HCT116 (cell line): ENCODE measurements at regions not wholly inside any gene's neighbourhood (a gene's known extent, or its start where the extent isn't known, plus 50 kb on each side); places are given as distances from the start of the nearest gene placed in this dataset.

Experiments
- ATAC-seq: fragments of 200-7000 bp; cut with Tn5 transposase; 2 replicates; pipeline ENCODE4 v1.9.1; 2020; ENCODE audit warnings: mild to moderate bottlenecking, moderate library complexity
- BruUV-seq: library from RNA; stranded (reverse); fragments of 400-500 nt; replicated peaks from 2 replicates; lab custom pipeline; 2021; lab: Mats Ljungman, UMichigan
- CTCF ChIA-PET: fragments of 300-600 bp; sonication (Branson Sonifier 250); formaldehyde crosslinking; loops from one replicate; lab custom pipeline; 2021; ENCODE audit warnings: antibody characterized with exemption; lab: Charles Lee
- POLR2A ChIA-PET: fragments of 300-600, 350-600 bp; sonication (Branson Sonifier 250); formaldehyde crosslinking; loops from one replicate; lab custom pipeline; 2021; ENCODE audit warnings: antibody characterized with exemption; lab: Charles Lee
- RAD21 ChIA-PET, 2 experiments: fragments of 300-600 bp; sonication (Branson Sonifier 250); formaldehyde crosslinking; loops; one replicate each; lab custom pipeline; 2023; ENCODE audit warnings: low total read pairs in 2 of 2; ENCODE audit not compliant: uncharacterized antibody in 2 of 2, unreplicated experiment in 2 of 2, low non-redundant PET in 1 of 2; lab: Charles Lee
- DNase-seq: peaks from one replicate; pipeline ENCODE4 v3.0.0-alpha.2; 2010; ENCODE audit warnings: low read depth, low spot score
- H2AFZ ChIP-seq: fragments of 200-600 bp; shearing (Covaris generic), sonication (generic); 2 replicates; pipeline ENCODE4 v1.6.1; 2017; ENCODE audit warnings: low read depth, mixed run types, mixed read lengths, antibody characterized with exemption, low read length; ENCODE audit not compliant: poor library complexity, severe bottlenecking
- H3K27ac ChIP-seq: 2 replicates; pipeline ENCODE4 v1.5.1; 2012; ENCODE audit warnings: low read depth, low read length
- H3K27me3 ChIP-seq: fragments of 200-600 bp; sonication (generic); 2 replicates; pipeline ENCODE4 v1.6.1; 2016; ENCODE audit warnings: mixed run types, low read length, mixed read lengths; ENCODE audit not compliant: insufficient read depth
- H3K36me3 ChIP-seq, 2 experiments: fragments of 200-500 bp in 1 of 2; fragments of 200-600 bp in 1 of 2; sonication (Bioruptor generic) in 1 of 2; sonication (generic) in 1 of 2; 2 replicates each; pipeline versions ENCODE4 v1.5.1 to v1.6.1; 2014 to 2016; ENCODE audit warnings: low read length in 2 of 2, inconsistent platforms in 1 of 2, mixed read lengths in 1 of 2, mixed run types in 1 of 2; ENCODE audit not compliant: insufficient read depth in 2 of 2, control insufficient read depth in 1 of 2
- H3K4me1 ChIP-seq, 2 experiments: fragments of 200-600 bp in 1 of 2; sonication (generic) in 1 of 2; 2 replicates each; pipeline versions ENCODE4 v1.5.1 to v1.6.1; 2012 to 2017; ENCODE audit warnings: low read length in 2 of 2, inconsistent platforms in 1 of 2, mild to moderate bottlenecking in 1 of 2, mixed read lengths in 1 of 2, mixed run types in 1 of 2, moderate library complexity in 1 of 2; ENCODE audit not compliant: insufficient read depth in 2 of 2, control insufficient read depth in 1 of 2
- H3K4me2 ChIP-seq: fragments of 200-600 bp; sonication (generic); 2 replicates; pipeline ENCODE4 v1.6.1; 2017; ENCODE audit warnings: mixed run types, low read length, mixed read lengths
- H3K4me3 ChIP-seq, 2 experiments: fragments of 200-600 bp in 1 of 2; sonication (generic) in 1 of 2; replicated peaks in 1 of 2; 2 replicates each; pipeline ENCODE4 v1.5.1; 2011 to 2016; ENCODE audit warnings: low read length in 2 of 2, control low read depth in 1 of 2, low read depth in 1 of 2, mild to moderate bottlenecking in 1 of 2, mixed read lengths in 1 of 2, mixed run types in 1 of 2
- H3K79me2 ChIP-seq: fragments of 200-600 bp; sonication (generic); 2 replicates; pipeline ENCODE4 v1.6.1; 2017; ENCODE audit warnings: mild to moderate bottlenecking, mixed run types, low read length, moderate library complexity, mixed read lengths; ENCODE audit not compliant: insufficient read depth
- H3K9ac ChIP-seq: fragments of 200-600 bp; sonication (generic); 2 replicates; pipeline ENCODE4 v1.6.1; 2016; ENCODE audit warnings: low read length, mixed read lengths
- H3K9me2 ChIP-seq: fragments of 200-600 bp; sonication (generic), shearing (Covaris generic); 2 replicates; pipeline ENCODE4 v1.6.1; 2017; ENCODE audit warnings: mixed run types, mild to moderate bottlenecking, moderate library complexity; ENCODE audit not compliant: insufficient read depth
- H3K9me3 ChIP-seq, 2 experiments: fragments of 200-500 bp in 1 of 2; fragments of 200-600 bp in 1 of 2; sonication (Bioruptor generic) in 1 of 2; sonication (generic) in 1 of 2; 2 replicates each; pipeline ENCODE4 v1.6.1; 2014 to 2017; ENCODE audit warnings: low read length in 2 of 2, mixed read lengths in 2 of 2, inconsistent platforms in 1 of 2, low read depth in 1 of 2, mild to moderate bottlenecking in 1 of 2, mixed run types in 1 of 2, moderate library complexity in 1 of 2; ENCODE audit not compliant: control insufficient read depth in 1 of 2, insufficient read depth in 1 of 2
- H4K20me1 ChIP-seq: fragments of 200-600 bp; sonication (generic), shearing (Covaris generic); 2 replicates; pipeline ENCODE4 v1.6.1; 2017; ENCODE audit warnings: mixed run types, mild to moderate bottlenecking, moderate library complexity; ENCODE audit not compliant: insufficient read depth
- EZH2 ChIP-seq: fragments of 200-600 bp; sonication (generic); IDR thresholded peaks from 2 replicates; pipeline ENCODE4 v1.6.1; 2017; ENCODE audit warnings: antibody characterized with exemption, mixed run types
- EZH2phosphoT487 ChIP-seq: fragments of 200-600 bp; IDR thresholded peaks from 2 replicates; pipeline ENCODE4 v1.6.1; 2018; ENCODE audit warnings: antibody characterized with exemption, borderline replicate concordance
- FOSL1 ChIP-seq: IDR thresholded peaks from 2 replicates; pipeline ENCODE4 v1.6.1; 2012; ENCODE audit warnings: low read depth
- POLR2A ChIP-seq: IDR thresholded peaks from 2 replicates; pipeline ENCODE4 v1.7.0; 2011; ENCODE audit warnings: borderline replicate concordance; ENCODE audit not compliant: insufficient read depth, insufficient read length; ENCODE audit errors: extremely low read depth
- POLR2AphosphoS5 ChIP-seq: IDR thresholded peaks from 2 replicates; pipeline ENCODE4 v1.6.1; 2011; ENCODE audit warnings: mild to moderate bottlenecking, low read depth, low read length, moderate library complexity
- SIN3A ChIP-seq: IDR thresholded peaks from 2 replicates; pipeline ENCODE4 v1.6.1; 2012; ENCODE audit warnings: low read depth
- ZFX ChIP-seq: fragments of 450-650 bp; IDR thresholded peaks from 2 replicates; pipeline ENCODE4 v1.6.1; 2017
- intact Hi-C: fragments of 100-400 bp; cut with micrococcal nuclease; formaldehyde crosslinking; loops from 2 replicates; pipeline ENCODE4 v1.10.0; 2022
- TF ChIP-seq, protein P1 (sequence below): IDR thresholded peaks from 2 replicates; pipeline ENCODE4 v1.6.1; 2012; ENCODE audit warnings: low read depth
- TF ChIP-seq, protein P2 (sequence below): IDR thresholded peaks from 2 replicates; pipeline ENCODE4 v1.6.1; 2012

DNA sequence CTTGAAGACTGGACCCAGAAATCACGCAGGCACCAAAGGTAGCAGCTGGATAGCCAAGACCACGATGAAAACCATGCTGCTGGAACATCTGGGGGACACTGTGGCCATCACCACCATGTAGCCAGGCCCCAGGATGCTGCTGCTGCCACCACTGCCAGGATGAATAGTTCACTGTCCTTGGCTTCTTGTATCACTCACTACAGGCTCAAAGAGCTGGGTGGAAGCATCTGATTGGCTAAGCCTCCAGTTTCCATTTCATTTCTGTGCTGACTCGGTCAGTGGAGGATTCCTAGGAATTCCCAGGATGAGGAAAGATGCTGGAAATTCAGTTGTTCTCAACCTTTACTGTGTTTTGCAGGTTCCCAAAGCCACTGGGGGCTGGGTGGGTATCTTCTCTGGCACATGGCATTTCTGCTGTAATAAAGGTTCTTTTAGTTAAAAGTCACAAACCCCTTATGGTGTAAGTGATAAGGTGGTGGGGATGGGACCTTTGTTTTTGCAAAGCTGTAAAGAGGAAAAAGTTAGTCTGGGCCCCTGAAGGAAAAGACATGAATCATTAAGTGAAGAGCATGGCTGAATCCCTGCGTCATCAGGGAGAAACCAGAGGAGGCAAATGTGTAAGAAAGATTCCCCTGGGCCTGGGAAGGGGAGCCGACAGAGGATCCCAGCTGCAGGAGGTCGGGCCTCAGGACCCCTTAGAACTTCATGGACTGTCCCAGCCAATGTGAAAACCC lies 57.7 kb upstream of the SMOX start:
- peak; percentile 22 for ATAC-seq
- H3K4me2 ChIP-seq = no peak overlapping the region
- RAD21 ChIA-PET = no interaction called here
- TF ChIP-seq EZH2phosphoT487 (no peak), POLR2A (no peak), SIN3A (no peak), POLR2AphosphoS5 (no peak), EZH2 (no peak), FOSL1 (no peak), ZFX (no peak)
- TF ChIP-seq, protein P1, sequence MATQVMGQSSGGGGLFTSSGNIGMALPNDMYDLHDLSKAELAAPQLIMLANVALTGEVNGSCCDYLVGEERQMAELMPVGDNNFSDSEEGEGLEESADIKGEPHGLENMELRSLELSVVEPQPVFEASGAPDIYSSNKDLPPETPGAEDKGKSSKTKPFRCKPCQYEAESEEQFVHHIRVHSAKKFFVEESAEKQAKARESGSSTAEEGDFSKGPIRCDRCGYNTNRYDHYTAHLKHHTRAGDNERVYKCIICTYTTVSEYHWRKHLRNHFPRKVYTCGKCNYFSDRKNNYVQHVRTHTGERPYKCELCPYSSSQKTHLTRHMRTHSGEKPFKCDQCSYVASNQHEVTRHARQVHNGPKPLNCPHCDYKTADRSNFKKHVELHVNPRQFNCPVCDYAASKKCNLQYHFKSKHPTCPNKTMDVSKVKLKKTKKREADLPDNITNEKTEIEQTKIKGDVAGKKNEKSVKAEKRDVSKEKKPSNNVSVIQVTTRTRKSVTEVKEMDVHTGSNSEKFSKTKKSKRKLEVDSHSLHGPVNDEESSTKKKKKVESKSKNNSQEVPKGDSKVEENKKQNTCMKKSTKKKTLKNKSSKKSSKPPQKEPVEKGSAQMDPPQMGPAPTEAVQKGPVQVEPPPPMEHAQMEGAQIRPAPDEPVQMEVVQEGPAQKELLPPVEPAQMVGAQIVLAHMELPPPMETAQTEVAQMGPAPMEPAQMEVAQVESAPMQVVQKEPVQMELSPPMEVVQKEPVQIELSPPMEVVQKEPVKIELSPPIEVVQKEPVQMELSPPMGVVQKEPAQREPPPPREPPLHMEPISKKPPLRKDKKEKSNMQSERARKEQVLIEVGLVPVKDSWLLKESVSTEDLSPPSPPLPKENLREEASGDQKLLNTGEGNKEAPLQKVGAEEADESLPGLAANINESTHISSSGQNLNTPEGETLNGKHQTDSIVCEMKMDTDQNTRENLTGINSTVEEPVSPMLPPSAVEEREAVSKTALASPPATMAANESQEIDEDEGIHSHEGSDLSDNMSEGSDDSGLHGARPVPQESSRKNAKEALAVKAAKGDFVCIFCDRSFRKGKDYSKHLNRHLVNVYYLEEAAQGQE = no peak
- TF ChIP-seq, protein P2, sequence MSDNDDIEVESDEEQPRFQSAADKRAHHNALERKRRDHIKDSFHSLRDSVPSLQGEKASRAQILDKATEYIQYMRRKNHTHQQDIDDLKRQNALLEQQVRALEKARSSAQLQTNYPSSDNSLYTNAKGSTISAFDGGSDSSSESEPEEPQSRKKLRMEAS = no peak
- TF ChIP-seq, all 23 proteins: peak for 0
- H3K9ac ChIP-seq = no peak overlapping the region
- POLR2A ChIA-PET = no interaction called here
- H3K9me2 ChIP-seq = no peaks in the 10 kb centered on the region
- no TSS peak for BruUV-seq
- no peak overlapping the region for H3K4me3 ChIP-seq
- peaks cover 4 to 6% of the 10 kb centered on the region in 2 experiments; a peak in 2 of 4 replicates for H3K4me1 ChIP-seq
- H3K27ac ChIP-seq = no peak overlapping the region
- no peaks in the 10 kb centered on the region for H3K79me2 ChIP-seq
- no peaks in the 10 kb centered on the region for H4K20me1 ChIP-seq
- peaks cover 0 to 9% of the 10 kb centered on the region in 2 experiments; a peak in 1 of 4 replicates for H3K9me3 ChIP-seq
- H3K27me3 ChIP-seq = no peaks in the 10 kb centered on the region
- intact Hi-C loops = loop anchor here (5.0 kb wide), 1 partner anchor 374 kb away; no protein-coding TSS in a partner anchor
- DNase-seq = no peak
- H3K36me3 ChIP-seq = no peaks in the 10 kb centered on the region
- CTCF ChIA-PET = interaction anchor here (0.6 to 1.8 kb wide), 3 partner anchors 70 to 273 kb away, joined by 3 to 4 read pairs (median 3); no protein-coding TSS in a partner anchor
- H2AFZ ChIP-seq = no peak overlapping the region
